NOMO-1 treated with dmso at 0.1 percent for 144 hours (cell line): ENCODE measurements at regions not wholly inside any gene's neighbourhood (a gene's known extent, or its start where the extent isn't known, plus 50 kb on each side); places are given as distances from the start of the nearest gene placed in this dataset.
"Not testable (repeated sequence)": the region's sequence is repeated elsewhere in the genome, so short reads cannot be mapped to it uniquely, and the experiment has no call there.

Experiments
- DNase-seq: peaks from one replicate; lab custom pipeline; 2025; ENCODE audit not compliant: unreplicated experiment; lab: John Stamatoyannopoulos, UW

DNA sequence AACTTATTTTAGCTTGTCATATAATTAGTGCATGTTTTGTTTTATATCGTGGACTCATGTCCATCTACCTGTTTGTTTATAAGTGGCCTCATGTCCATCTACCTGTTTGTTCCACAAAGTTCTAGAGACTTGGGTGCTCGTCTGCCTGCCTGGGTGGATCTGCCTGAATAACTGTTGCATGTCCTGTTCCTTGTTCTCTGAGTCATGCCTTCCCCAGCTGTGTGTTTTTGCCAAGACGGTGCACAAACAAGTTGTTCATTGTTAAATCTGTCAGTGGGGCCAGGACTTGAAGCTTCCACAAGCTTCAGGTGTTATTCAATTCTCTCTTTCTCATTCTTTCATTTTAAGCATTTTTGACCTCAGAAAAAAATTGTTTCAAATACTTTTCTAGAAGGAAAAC, 358.0 kb upstream of the CITED2 start:
- DNase-seq = no peak

DNA sequence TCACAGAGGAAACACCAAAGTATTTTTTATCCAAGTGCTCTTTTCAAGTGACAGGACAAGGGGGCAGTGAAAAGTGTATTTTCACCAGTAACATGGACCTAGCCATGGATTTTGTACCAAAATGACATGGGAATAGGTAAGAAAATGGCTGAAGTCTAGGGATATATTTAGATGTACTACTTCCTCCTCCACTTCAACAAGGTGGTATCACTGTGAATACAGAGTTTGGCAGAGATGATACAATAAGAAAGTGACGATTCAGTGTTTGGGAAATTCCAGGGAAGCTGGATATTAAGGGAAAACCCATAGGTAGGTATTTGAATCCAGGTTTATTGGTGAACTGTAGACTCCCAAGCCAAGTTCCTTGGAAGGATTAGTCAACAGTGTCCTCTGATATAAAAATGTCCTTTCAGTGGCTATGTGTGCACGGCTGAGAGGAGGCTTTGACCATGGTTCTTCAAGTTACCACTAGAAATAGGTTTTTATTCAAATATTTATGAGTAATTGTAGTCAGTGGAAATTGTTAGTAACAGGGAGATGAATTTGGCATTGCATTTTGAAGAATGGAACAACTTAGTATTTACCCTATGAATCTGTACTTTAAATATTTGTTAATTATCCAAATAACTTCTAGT, 356.0 kb upstream of the CITED2 start:
- no peak for DNase-seq

DNA sequence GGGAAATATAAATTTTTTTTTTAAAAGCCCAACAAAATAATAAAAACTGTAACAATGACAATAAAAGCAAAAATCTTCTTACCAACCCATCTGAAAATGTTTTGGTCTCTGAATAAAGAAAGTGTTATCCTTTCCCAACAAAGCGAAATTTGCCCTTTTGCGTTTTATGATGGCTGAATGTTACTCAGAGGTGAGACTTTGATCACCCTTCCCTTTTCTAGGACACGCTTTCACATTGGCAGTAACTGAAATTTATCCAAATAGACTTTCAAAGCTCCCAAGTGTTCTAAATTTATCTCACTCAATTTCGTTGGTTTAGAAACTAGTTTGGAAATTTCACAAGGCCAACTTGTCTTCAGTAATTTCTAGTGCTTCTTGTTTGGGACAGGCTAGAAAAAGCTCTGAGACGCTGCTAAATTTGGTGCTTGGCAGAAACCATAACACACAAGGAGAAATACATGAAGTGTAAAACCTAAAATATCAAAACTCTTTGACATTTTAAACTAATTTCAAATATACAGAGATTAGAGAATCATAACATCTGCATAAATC, 354.5 kb upstream of the CITED2 start:
- DNase-seq = no peak

DNA sequence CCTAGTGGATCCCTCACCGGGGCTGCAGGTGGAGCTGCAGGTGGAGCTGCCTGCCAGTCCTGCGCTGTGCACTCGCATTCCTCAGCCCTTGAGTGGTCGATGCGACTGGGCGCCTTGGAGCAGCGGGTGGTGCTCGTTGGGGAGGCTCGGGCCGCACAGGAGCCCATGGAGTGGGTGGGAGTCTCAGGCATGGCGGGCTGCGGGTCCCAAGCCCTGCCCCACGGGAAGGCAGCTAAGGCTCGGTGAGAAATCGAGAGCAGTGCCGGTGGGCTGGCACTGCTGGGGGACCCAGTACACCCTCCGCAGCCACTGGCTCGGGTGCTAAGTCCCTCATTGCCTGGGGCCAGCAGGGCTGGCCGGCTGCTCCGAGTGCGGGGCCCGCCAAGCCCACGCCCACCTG, 351.8 kb upstream of the CITED2 start:
- not testable (repeated sequence) for DNase-seq

DNA sequence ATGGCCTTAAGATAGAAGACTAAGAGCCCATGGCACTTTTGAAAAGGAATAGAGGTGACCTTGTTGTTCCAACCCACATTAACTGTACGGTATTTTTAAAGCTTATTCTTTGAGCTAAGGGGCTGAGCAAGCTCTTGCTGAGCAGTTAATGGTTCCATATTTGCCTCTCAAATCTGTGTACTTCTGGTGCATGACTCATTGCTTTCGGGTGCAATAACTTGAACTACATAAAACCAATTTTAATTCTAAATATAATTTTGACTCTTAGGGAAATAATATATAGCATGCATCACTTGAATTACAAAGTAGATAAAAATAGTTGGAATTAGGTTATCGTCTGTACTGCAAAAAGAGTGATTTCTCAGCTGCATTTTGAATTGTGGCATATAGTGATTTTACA, 348.1 kb upstream of the CITED2 start:
- no peak for DNase-seq

DNA sequence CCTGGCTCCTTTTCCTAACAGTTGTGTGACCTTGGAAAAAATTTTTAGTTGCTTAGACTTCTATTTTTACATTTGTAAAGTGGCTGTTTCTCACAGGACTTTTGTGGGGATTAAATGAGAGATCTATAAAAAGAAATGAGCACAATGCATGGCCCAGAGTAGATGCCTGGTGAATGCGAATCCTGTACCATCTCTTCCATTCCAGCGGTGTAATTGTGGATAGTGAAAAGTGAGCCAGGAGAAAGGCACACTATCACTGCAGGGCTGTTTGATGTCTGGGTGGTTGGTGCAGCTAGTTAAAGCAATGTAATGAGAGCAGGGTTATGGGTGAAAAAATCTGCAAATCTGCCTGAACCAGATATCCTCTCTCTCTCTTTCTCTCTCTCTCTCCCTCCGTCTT, 347.5 kb upstream of the CITED2 start:
- DNase-seq = no peak

DNA sequence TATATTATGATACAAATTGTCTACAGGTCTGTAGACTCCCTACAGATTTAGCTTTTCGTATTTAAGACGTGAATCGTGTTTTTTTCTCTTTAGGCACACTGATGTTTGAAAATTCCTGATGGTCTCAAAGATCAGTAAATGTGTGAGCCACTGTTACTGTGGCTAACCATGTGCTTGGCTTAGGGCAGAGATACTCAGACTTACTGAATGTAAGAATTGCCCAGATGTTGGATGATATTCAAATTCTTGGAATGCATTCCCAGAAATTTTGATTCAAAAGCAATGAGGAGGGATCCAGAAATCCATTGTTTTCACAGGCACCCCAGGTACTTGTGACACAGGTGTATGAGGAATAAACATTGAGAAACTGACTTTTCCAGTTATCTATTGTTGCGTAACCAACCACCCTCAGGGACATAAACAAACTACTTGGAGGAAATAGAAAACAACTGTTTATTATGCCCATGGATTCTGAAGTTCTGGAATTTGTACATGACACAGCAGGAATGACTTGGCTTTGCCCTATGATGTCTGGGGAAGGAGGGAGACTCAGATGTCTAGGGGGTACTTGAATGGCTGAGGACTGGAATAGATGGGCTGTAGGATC, 339.6 kb upstream of the CITED2 start:
- no peak for DNase-seq

DNA sequence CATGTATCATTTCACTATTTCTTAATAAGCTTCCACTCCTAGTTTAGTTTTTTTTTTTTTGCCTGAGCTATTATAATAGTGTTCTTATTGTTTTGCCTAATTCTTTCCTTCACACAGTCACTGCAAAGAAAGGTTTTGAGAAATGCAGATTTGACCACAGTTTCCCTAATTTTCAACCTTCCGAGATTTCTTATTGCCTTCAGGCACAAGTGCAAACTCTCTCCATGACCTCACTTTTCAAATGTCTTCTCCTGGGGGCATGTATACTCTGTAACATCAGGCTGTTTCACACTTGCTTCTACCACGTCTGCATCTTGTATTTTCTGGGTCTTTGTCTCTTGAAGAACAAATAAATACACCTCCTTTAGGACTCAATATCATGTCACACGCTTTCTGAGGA, 339.0 kb upstream of the CITED2 start:
- no peak for DNase-seq

DNA sequence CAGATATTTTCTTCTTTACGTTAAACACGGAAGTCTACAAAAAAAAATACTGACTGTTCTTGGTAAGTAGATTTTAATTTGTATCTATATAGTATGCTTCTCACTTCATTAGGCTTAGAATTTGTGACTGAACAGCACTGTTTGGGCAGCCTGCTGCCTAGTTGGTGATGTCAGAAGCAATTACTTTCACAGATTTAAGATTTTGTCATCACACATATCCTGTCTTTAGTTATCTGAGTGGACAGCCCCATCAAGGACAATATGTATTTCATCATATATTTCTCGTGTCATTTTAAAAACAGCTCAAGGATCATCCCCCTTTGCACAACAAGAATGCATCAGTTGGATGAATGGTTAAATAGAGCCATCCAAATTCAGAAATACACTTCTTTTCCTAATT, 338.4 kb upstream of the CITED2 start:
- no peak for DNase-seq

DNA sequence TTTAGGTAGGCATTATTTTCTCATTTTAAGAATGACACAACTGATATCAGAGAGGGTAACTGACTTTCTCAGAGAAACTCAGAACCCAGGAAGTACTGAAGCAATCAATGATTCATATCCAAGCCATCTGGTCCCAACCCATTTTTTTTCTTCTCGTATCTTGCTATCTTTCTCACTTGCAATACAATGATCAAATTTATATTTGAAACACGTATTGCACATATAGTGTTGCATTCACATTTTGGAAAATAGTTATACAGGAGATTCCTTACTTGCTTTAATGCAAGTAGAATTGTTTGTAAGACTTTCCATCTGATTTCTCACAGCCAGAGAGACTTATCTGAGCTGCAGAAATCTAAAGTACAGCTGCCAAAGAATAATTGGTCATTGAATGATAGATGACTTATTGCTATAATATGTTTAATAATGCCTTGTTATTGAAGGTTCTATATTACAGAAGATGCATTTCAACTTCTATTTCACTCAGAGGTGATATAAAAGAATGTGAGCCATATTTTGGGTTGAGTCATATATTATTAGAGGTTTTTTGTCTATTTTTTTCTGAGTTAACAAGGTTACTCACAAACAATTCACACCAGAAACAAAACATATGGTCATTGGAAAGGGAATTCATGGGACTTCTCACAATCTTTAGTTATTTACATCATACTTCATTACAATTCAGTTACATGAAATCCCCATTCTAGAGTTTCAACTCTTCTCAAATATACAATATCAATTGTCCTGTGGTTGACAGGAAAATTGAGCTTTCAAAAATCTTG, 337.5 kb upstream of the CITED2 start:
- DNase-seq = no peak

DNA sequence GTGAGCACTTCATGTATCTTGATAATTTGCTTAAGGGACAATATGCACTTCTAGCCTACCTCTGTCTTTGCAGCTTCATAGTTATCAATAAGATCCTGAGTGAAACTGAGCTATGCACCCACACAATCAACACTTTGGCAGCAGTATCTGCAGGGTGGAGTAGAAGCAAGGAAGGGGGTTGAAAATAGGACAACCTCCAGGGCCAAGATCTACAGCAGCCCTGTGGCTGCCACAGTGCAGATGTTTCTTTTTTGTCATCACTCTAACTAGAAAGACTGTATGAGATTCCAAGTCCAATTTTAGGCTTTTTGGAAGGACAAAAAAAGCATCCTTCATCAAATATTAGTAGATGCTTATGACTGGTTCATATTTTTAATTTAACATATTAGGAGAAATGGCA, 336.1 kb upstream of the CITED2 start:
- no peak for DNase-seq

DNA sequence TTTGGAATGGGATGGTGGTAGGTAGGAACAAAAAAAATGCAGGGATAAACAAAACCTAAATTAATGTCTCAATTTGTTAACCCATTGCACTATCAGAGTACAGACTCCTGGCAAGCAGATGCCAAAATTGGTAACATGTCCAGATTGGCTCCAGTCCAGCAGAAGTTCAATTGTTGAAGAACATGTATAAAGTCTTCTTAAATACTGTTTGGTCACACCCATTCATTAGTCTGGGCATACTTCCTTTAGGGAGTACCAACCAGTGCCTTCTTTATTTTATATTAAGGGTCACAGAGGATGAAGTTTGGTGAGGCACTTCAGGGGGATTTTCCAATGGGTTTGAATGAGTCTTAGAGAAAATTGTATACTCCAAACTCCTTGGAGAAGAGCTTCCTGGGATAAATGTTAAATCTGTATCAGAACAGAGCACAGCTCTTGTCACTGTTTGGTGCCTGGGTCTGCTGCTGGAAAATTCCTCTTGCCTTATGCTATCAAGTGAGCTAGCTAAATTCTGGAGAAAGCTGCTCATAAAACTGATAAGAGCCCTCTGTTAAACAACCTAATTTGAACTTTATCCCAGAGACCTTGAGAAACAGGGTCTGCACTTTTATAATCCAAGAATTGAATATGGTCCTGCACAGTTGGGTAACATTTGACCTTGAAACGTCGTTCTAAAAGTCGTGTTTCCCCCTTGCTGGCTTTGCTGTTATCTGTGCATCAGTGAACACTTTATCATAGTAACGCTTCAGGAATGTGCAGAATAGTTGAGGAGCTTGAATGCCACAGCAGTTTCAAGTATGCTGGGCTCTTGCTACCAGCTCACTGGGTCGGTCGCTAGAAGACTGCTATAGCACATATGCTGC, 334.1 kb upstream of the CITED2 start:
- DNase-seq = no peak

DNA sequence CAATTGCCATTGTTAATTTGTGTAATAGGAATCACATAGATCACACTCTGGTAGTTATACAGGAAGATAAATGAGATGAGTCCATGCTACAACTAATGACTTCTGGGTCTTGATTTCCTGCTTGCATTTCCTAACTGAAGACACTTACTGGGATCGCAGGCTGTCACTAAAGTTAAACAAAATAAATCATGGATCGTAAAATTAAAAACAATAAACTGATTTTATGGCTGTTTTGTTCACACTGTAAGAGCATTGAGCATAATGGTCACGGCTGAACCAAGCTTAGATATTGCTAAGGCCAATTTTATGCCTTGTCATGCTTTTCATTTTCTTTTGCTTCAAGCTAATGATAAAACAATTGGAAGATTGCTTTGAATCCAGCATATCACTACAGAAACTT, 332.5 kb upstream of the CITED2 start:
- no peak for DNase-seq

DNA sequence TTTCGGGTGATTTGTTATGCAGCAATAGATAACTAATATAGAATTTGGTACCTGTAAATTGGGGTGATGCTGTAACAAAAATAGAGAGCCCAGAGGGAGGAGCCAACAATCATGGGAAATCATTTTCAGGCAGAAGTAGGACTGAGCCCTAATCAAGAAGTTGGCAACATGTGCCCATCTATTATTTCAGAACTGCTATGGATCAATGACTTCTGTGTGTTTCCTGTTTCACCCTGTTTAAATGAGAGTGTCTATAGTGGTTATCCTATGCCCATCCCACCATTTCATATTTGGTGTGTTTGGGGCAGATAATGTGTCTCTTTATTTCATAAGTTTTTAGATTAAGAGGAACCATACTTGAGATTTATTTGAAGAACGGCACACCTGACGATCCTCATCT, 330.8 kb upstream of the CITED2 start:
- no peak for DNase-seq

DNA sequence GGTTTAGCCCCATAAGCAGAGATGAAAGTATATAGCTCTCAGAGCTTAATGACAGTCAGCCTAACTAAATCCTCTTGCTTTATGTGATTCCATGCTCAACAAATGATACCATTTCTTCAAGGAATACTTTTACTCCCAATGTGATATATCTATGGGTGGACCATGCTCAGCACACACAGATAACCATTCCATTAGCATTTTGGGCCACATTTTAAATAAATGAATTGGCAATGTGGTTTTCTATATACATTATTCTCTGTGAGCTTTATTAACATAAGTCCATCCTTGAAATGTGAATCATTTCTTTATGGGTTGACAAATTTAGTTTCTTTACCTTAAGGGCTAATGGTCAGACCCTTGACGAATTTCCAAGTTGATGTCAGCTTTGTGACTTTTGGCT, 329.3 kb upstream of the CITED2 start:
- DNase-seq = no peak

DNA sequence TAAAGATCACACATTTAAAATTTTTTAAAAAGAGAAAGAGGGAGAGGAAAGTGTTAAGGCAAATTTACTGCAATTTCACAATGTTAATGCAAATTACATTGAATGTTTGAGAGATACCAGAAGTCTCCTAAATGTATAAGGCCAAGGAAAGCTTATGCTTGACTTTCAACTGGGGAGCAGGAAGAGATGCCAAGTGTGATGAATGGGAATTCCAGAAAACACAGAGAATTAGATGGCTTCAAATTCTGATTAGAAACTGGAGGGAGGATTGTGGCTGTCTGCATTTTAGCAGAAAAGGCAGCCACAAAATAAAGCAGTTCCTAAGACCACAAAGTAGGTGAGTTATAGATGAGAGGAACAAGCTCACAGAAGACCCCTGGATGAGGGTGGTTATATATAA, 328.3 kb upstream of the CITED2 start:
- DNase-seq = no peak

DNA sequence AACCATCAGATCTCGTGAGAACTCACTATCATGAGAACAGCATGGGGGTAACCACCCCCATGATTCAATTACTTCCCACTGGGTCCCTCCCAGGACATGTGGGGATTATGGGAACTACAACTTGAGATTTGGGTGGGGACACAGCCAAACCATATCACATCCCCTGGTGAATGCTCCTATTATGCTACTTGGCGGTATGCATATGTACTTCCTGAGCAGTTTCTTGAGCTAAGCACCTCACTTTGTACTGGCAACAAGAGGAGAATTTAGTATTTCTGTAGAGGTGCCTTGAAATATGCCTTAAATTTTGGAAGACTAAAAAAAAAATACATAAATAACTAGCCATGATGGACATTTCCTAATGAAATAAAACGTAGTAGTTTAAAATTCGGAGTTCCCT, 327.2 kb upstream of the CITED2 start:
- DNase-seq = no peak

DNA sequence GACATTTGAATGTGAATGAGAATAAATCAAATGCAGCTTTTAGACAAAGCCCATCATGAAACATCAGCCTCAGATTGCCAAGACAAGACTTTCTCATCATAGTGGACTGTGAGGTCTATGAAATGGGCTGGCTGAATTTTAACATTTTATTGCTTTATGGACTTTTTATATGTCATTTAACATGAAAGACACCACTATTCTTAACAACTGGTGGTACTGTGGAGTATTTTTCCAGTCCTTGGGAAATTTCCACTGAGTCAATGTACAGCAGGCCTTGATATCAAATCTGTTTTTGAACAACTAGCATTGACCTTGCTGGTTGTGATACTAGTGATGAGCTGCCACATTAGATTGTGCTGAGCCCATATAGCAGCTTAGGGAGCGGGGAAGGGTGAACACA, 326.6 kb upstream of the CITED2 start:
- no peak for DNase-seq

DNA sequence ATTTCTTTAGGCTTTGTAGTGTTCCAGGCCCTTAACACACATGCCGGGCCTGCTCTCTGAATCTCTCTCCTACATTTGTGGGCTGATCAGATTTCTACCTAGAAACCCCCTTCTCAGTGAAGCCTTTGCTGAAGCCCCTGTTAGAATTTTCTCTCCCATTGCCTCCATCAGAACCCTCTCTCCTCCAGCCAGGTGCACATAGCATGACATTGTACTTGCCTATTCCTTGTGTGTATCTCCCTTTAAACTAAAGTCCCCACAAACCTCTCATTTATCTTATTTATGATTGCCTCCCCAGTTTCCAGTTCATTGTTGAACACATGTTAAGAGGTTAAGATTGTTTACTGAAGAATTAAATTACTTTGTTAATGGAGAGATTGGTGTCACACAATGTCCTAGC, 325.5 kb upstream of the CITED2 start:
- no peak for DNase-seq

DNA sequence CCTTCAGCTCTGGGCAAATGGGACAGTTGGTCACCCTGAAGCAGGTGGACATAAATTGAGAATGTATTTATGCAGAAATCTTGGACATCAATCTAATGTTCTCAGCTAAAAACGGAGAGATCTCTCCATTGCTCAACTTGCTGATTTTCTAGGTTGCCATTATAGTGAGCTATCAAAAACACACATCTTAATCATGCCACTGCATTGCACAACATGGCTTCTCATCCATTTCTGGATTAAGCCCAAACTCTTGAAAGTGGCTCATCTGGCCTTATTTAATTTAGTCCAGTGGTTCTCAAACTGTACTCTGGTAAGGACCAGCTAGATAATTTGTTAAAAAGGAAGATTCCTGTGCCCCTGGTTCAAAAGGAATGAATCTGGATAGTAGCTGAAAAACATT, 324.9 kb upstream of the CITED2 start:
- DNase-seq = no peak

DNA sequence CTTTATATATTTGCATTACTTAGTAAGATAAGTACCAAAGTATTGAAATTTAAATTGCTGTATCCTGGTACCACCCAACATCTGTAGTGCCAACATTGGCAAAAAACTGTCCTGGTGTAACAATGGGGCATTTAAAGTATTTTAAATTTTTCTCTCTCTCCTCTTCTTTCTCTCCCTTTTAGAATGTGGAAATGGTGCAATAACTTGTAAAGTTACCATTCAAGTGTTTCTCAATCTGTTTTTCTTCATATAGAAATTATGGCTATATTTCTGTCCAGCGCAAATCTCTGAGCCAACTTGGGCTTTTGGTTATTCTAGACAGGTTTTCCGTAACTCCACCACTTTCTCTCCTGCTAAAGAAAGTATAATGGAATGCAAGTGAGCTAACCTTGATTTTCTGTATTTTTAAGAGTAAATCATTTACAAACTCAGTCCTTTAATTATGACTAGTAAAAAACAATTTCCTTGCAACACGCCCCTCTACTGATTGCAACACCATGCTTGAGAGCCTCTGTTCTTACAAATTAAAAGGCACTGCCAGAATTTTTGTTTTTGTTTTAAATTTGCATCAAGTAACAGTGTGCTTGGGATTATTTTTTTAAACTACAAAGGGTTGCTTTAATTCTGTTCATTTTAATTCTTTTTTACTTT, 324.2 kb upstream of the CITED2 start:
- DNase-seq = peak; percentile 69
